ENCODE measurements at regions not wholly inside any gene's neighbourhood (a gene's known extent, or its start where the extent isn't known, plus 50 kb on each side); places are given as distances from the start of the nearest gene placed in this dataset.

DNA sequence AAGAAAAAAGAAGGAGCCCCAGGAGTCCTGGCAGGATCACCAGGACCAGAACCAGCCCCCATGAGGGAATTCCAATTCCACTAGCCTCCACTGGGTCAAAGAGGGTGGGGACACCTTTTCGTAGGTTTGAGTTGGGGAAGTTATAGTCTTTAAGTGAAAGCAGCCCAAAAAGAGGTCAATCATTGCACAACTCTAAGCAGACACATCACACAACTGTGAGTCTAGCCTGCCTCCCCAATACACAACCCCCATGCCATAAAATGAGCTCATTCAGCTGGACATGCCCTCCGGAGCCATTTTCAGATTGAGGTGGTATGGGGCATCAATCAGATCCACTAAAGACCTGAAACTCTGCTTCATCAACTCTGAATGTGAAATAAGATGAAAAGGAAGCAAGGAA lies 179.9 kb downstream of the NPHP4 start:
- DNase-seq: no peak

DNA sequence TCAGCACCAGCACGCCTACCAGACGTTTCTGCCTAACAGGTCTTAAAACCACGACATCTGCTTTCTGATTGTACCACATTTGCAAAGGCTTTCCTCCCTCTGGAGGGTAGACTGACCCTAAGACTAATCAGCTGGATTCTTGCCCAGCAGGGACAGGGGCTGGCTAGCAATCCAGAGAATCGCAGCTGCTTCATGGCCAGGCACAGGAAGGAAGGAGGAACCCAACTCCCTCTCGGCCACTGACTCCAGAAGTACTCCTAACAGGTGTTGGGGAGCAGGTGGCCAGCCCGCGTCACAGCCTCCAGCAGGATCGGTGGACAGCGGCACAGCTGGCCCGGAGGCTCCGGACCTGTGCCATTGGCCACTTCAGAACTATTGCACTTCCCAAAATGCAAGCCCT lies 180.8 kb downstream of the NPHP4 start:
- peak; percentile 53 for DNase-seq

DNA sequence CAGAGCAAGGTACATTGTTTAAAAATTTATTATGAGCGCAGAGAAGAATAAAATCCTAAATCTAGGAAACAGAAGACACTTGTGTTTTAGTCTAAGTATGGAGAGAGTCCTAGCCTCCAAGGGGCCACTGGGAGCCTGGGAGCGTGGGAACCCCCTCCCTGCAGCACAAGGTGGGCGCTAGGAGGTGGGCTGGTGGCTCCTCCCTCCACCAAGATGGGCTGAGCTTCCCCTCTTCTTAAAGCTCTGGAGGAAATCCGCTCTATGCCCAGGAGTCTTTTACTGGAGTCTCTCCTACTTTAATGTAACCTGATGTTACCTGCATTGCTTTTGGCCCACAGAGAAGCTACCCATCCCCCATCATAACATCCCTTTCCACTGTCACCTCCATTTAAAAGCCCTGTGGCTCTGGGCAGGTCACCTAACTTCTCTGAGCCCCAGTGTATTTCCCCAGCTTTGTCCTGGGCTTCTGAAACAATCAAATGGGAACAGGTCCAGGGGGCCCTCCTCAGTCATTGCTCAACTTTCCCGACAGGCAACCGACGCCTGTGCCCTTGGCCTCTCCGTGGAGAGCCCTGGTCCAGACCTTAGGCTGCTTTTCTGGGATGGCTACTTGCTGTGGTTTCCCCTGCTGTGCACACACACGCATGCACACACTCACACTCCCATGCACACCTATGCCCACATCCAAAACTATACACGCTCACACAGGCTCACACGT lies 181.5 kb downstream of the NPHP4 start:
- DNase-seq: no peak

DNA sequence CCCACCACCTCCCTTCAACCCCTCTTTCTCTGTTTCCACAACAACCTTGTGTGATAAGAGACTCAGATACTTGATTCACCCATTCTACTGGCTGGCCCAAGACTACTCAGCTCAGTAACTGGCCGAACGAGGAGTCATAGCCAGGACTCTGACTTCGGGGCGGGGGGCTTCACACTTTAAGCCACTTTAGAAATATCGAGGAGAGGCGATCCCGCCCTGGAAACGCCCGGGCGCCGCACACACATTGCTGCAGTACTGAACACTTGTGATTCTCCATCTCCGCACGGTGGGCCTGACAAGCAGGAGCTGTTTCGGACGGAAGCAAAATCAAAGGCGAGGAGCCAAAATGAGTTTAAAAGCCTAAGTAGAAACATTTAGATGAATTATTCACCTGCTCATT lies 182.1 kb downstream of the NPHP4 start:
- DNase-seq: no peak

DNA sequence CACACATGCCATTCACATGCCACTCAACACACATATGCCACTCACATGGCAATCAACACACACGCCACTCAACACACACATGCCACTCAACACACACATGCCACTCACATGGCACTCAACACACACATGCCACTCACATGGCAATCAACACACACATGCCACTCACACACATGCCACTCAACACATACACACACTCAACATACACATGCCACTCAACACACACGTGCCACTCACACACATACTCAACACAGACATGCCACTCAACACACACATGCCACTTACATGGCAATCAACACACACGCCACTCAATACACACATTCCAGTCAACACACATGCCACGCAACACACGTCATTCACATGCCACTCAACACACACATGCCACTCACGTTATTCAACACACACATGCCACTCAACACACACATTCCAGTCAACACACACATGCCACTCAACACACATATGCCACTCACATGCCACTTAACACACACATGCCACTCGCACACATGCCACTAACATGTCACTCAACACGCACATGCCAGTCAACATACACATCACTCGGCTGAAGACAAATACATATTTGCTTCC lies 182.9 kb downstream of the NPHP4 start:
- DNase-seq: no peak

DNA sequence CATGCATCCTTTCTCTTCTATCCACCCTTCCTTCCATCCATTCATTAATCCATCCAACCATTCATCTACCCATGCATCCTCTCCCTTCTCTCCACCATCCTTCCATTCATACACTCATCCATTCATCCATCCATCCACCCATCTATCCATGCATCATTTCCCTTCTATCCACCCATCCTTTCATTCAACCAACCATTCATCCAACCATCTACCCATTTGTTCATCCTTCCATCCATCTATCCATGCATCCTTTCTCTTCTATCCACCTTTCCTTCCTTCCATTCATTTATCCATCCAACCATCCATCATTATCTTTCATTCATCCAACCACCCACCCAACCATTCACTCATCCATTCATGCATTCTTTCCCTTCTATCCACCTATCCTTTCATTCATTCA lies 188.4 kb downstream of the NPHP4 start:
- DNase-seq: no peak

DNA sequence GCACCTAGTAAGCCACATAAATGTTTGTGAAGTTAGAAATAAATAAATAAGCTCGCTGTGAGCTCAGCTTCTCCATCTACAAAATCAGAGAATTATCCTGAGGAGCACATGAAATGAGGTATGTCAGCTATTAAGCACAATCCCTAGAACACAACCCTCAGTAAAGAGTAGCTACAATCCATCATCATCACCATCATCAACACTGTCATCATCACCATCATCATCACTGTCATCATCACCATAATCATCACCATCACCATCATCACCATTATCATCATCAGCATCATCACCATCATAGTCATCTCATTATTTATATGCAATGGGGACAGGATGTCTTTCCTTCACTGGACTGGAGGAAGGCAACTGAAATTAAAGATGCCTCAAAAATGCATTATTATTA lies 189.6 kb downstream of the NPHP4 start:
- DNase-seq: no peak

DNA sequence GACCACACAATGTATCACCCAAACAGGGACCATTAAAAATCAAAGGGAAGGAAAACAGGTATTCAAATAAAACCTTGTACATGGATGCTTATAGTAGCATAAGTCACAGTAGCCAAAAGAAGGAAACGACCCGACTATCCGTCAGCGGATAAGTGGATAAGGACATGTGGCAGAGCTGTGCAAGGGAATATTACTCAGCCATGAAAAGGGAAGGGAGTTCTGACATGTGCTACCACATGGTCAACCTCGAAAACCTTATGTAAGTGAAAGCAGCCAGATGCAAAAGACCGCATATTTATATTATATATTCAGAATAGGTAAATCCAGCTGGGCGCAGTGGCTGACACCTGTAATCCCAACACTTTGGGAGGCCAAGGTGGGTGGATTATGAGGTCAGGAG lies 193.3 kb downstream of the NPHP4 start:
- no peak for DNase-seq

DNA sequence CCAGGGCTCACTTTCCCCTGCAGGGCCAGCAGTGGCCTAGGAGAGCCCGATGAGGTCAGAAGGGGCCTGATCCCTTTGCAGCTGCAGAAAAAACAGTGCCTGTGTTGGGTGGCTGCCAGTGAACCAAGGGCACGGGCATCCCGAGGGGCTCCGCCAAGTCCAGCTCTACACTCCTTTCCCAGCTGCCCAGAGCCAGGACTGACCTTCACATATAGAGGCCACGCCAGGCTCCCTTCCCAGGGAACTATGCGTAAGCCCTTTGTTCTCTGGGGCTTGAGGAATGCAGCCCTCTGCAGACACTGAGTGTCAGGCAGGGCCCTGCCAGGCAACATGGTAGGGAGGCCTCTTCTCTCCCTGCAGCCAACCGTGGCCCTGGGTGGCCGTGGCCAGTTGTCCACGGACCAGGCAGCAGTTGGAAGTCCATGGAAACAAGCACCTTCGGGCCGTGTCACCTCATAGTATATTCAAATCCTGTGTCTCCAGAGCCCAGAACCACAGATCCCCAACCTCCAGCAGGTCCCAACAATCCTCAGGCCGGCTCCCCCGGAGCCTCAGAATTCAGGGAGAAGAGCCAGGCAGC lies 194.0 kb downstream of the NPHP4 start:
- no peak for DNase-seq

DNA sequence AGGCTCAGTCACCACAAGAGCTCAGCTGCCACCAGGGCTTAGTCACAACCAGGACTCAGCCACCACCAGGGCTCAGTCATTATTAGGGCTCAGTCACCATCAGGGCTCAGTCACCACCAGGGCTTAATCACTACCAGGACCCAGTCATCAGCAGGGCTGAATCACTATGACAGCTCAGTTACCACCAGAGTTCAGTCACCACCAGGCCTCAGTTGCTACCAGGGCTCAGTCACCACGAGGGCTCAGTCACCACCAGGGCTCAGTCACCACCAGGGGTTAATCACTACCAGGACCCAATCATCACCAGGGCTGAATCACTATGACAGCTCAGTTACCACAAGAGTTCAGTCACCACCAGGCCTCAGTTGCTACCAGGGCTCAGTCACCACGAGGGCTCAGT lies 196.2 kb downstream of the NPHP4 start:
- DNase-seq: no peak

DNA sequence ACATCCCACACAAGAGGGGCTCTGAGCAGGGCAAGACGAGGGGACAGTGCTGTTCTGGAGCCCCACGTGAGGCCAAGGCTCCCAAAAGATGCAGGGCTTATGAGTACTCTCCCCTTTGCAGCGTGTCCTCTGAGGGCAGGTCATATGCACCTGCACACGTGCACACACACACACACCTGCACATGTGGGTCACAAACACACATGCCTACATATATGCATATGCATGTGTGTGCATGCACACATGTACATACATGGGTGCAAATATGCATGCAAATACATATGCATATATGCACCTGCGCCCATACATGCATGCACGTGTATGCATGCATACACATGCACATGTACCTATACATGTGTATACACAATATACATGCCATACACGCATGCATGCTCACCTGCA lies 197.9 kb downstream of the NPHP4 start:
- DNase-seq: no peak

DNA sequence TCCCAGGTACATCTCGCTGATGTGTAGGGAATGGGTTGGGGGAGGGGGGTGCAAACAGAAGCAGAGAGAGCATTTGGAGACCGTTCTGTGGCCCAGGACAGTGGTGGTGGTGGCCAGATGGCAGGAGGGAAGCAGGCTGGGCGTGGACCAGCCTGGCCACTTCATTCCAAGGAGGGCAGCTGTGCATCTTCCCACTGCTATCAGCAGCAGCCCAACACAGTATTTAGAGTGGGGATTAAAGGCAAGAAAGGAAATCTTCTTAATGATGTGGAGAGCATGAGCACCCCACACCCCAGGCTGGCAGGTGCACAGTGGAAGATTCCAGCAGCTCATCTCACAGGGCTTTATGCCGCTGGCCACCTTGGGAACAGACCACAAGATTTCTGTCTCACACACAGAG lies 198.7 kb downstream of the NPHP4 start:
- DNase-seq: no peak

DNA sequence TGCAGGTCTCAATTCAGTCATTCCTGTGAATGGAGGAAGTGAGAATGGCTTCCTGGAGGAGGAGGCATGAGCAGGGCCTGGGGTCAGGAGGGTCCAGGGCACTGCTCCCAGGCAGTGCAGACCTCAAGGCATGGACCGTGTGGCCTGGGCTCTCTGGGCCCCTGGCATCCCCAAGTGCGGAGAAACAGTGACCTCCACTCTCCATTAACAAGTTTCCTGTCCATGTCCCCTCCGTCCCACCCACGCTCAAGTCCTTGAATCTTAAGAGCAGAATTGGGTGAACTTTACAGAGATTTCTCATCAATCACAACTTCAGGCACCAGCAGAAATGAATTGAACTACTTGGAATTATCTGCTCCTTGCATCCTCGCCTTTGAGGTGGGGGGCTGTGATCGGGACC lies 211.1 kb downstream of the NPHP4 start:
- DNase-seq: no peak

DNA sequence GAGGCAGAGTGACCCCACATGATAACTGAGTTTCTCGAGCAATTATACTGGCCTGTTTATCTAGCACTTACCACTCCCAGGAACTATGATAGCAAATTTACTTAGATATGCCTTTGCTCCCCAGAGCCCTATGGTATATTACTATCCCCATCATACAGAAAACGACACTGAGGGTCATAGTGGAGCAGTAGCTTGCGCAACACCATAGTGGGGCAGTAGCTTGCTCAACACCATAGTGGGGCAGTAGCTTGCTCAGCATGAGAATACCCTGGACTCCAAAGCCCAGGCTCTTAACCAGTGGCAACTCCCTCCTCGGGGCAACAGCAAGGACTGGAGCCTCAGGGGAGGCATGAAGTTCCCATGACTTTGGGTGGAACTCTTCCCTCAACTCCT lies 211.9 kb downstream of the NPHP4 start:
- no peak for DNase-seq

DNA sequence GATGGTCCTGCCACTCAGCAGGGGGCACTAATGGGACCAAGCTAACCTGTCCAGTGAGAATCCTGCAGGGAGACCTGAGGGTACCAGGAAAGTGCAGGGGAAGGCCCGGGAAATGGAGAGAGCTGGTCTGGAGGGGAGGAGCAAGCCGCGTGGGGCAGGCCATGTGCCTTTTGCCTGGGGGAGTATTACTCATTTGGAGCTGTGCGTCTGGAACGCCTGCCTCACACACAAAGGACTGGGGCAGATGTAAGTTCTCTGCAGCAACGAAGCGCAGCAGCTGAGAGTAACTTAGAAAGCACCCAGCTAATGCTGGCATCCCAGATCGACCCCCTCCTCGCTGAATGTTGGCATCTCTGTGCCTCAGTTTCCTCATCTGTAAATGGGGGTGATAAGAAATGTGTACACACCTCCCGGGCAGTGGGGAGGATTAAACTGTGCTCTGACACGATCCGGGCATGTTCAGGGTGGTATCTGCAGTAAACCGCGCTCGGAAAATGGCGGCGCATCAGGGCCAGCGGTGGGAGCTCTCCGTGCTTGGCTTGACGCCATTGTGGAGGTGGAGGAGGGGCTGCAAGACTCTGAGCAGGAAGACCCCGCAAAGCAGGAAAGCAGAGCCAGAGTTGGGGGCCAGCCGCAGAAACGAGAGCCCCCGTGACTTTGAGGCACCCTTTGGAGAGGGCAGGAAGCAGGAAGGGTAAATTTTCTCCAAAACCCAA lies 212.5 kb downstream of the NPHP4 start:
- no peak for DNase-seq

DNA sequence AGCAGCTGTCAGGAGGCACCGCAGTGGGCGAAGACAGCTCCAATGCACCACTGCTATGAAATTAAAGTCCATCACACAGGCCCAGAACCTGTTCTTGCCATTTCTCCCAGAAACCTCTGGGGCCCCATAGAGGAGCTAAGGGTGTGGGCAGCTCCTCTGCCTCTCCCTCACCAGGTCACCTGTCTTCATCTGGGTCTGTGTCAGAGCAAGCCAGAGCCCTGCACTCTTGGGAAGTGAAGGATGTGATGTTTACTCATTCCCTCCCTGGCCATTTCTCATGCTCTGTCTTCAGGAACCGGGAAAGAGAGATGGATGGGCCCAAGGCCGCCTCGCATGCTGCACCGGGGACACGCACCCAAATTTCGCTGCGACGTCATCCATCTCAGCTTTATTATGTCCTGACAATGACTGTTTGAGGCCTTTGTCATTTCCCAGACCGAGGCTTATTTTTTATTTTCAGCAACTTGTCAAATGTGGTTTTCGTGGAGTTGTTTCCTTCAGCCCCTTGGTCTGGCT lies 216.1 kb downstream of the NPHP4 start:
- no peak for DNase-seq

DNA sequence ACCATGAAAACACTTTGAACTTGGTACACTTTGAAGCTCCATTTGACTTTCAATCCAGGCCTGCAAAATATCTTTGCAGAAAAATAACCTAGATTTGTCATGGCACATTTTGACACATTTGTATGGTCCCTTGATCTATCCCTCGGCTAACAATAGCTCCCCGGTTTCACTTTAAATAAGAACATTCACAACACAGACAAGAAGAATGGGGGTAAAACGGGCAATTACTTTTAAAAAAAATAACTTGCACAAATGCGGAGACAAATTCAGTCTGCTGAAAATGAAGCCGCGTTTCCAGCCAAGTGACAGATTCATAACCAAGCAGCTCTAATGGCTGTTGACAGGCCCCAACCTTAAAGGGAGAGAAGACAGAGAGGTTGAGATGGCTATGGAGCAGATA lies 218.2 kb downstream of the NPHP4 start:
- DNase-seq: no peak

DNA sequence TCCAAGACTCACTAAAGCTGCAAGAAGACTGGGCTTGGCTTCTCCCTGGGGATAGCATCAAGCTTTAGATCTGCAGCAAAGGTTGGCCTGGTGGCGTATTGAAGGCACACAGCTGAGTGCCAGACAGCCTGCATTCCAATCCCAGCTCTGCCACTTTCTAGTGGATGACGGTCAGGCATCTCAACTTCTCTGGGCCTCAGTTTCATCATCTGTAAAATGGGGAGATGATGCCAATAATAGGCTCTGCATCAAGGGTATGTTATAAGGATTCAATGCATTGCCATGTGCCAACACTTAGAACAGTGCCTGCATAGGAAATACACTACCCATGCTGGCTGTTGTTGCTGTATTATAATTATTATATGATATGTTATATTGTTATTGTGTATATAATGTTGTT lies 220.4 kb downstream of the NPHP4 start:
- no peak for DNase-seq

DNA sequence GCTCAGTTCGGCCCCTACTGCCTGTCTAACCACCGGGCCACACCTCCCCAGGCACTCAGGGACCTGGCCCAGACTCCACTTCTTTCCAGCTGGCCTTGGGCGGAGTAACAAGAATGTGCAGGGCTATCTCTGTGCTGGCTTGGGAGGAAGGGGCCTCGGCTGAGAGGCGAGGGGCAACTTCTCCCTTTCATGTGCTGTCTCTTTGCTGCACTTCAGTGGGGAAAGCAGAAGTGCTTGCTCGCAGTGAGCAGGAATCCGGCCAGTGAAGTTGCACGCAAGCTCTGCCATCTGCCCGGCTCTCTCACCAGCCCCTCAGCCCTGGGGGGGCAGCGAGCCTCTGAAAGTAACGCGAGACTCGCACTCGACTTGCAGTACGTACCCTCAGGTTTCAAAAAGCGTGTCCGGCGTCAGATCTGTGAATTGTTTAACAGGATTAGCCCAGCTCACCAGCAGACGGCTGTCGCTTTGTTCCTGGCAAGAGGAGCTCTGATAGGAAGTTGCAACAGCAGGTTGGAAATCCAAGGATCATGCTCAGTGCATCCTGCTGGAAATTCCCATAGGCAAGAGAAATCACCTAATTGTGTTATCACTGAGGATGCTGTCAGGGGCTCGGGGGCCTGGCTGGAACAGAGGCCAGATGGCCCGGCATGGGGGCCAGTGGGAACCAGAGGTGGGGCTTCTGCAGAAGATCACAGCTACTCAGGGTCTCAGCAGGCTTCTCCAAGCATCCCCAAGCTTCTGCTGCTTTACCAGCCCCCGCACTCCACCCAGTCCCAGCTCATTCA lies 221.1 kb downstream of the NPHP4 start:
- no peak for DNase-seq

DNA sequence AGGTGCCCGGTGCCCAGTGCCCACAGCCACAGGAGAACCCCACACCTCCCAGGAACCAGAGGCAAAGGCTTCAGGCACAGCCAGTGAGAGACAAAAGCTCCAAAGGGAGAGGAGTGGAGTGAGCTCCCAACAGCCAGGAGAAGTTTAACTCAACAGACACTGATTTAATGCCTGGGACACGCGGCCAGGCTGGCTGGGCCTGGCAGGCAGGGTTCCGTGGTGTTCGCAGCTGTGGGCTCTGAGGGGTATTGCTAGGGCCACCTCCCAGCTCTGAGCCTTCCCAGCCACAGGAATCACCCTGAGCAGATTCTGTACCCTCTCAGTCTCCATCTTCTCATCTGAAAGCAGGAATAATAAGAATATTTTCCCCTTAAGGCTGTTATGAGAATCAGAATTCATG lies 222.5 kb downstream of the NPHP4 start:
- DNase-seq: no peak

DNA sequence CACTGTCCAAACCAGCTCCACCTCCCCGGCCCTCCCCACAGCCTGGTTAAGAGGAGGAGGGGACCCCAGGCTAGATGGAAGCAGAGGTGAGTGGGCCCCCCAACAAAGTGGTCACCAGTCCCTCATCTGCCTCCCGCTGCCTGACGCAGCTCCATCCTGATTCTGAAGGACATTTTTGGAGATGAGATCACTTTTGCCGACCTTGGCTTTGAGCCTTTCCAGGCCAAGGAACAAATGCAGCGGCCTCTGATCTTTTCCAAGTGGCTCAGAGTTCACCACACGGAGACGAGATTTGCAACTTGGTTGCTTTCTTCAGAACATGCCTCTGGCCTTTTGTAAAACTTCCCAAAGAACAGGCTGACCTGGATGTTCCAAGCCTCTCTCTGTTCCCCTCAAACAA lies 223.1 kb downstream of the NPHP4 start:
- no peak for DNase-seq

DNA sequence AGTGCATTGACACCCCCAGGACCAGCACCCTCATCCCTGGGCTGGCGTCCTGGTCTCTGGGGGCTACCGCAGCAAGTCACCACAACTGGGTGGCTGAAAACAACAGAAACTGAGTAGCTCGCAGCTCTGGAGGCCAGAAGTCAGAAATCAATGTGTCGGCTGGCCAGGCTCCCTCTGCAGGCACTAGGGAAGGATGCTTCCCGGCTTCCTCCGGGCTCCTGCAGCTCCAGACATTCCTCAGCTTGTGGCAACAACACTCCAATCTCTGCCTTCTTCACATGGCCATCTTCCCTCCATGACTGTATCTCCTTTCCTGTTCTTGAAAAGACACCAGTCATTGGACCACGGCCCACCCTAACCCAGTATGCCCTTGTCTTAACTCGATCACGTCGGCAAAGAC lies 224.2 kb downstream of the NPHP4 start:
- no peak for DNase-seq

DNA sequence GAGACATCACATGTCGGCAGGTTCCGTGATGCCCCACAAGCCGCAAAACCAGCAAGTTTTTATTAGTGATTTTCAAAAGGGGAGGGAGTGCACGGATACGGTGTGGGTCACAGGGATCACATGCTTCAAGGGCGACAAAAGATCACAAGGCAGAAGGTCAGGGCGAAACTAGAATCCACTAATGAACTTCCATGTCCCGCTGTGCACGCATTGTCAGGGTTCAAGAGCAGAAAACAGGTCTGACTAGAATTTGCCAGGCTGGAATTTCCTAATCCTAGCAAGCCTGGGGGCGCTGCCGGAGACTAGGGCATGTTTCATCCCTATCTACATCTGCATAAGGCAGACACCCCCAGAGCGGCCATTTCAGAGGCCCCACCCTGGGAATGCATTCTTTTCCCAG lies 225.2 kb downstream of the NPHP4 start:
- DNase-seq: peak; percentile 22
